ENCODE measurements at regions not wholly inside any gene's neighbourhood (a gene's known extent, or its start where the extent isn't known, plus 50 kb on each side); places are given as distances from the start of the nearest gene placed in this dataset. TPM values are rescaled to one million over a fixed set of nuclear protein-coding genes. Genes with fewer than 3 reads are reported as not detected.

Small RNA genes lying in the stretch of these regions (small RNA-seq; reads per million reads assigned to genes)
- gene AL353765.1 (not detected), gene AL356102.1 (not detected), gene MIR4704 (not detected), gene MIR548X2 (not detected), gene RNU6-81P (not detected)

Data from frontal cortex (tissue), 1 donor.